Retinal pigment epithelial cell (primary cell): ENCODE measurements at regions not wholly inside any gene's neighbourhood (a gene's known extent, or its start where the extent isn't known, plus 50 kb on each side); places are given as distances from the start of the nearest gene placed in this dataset.

Experiments used
- DNase-seq: peaks from one replicate; pipeline ENCODE4 v3.0.0-alpha.2; 2010; ENCODE audit warnings: low read depth
- H3K4me3 ChIP-seq: 2 replicates; pipeline ENCODE4 v1.5.1; 2011; ENCODE audit warnings: mild to moderate bottlenecking, low read length, control low read depth, moderate library complexity
- CTCF ChIP-seq: conservative IDR thresholded peaks from 2 replicates; pipeline ENCODE4 v1.5.1; 2011; ENCODE audit warnings: low read depth, low read length, control low read depth, inconsistent platforms

DNA sequence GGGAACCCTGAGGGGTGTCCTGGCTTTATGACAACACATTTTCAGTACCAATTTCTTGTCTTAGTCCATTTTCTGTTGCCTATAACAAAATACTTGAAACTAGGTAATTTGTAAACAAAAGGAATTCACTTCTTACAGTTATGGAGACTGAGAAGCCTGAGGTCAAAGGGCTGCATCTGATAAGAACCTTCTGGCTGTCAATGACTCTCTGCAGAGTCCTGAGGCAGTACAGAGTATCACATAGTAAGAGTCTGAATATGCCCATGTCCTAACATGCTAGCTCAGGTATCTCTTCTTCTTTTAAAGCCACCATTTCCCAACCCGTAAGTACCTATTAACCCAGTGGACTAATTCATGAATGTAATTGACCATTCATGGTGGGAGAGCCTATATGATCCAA lies 1458.6 kb upstream of the EYS start:
- H3K4me3 ChIP-seq = no peak overlapping the region
- no peak for DNase-seq
- no peak for TF ChIP-seq CTCF

- TF ChIP-seq CTCF = no peak
- no peak overlapping the region for H3K4me3 ChIP-seq
- no peak for DNase-seq
These were observed 1453.8 kb upstream of the EYS start for GRCh38 chr6:67160820-67161219.

DNA sequence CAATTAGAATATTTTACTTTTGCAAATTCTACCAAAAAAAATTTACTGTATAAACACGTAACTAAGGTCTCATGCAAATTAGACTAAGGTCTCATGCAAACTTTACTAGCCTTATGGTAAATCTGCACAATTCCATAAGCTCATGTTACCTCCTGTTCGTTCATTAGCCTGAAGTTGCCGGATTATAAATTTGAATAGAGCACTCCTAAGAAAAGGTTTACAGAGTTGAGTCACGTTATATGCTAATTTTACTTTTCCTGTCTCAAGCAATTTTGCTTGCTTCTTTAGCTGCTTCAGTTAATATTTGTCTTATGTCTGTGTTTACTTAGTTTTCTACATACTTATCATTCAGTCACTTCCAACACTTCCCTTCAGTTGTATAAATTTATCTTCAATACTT lies 1434.0 kb upstream of the EYS start:
- H3K4me3 ChIP-seq = no peak overlapping the region
- DNase-seq = no peak
- no peak for TF ChIP-seq CTCF

GRCh38 chr6:67133973-67134372 lies 1426.9 kb upstream of the EYS start:
- no peak for DNase-seq
- no peak overlapping the region for H3K4me3 ChIP-seq
- TF ChIP-seq CTCF = no peak

DNA sequence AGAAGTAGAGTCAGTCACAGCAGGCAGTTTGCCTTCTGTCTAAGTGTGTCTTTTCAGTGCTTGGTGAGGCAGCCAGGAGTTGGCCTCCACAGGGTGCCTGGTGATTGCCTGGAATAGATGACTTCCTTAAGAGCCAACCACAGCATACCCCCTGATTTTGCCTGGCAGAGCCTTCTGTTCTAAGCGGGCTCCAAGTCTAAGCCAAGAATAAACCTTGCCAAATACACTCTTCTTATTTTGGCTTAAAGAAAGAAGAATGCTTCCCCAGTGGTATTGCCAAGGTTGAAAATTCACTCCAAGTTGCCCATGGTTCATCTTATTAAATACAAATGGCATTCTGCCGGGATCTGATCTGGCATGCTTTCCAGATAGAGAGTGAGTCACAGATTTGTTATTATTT lies 1424.8 kb upstream of the EYS start:
- DNase-seq = no peak
- no peak overlapping the region for H3K4me3 ChIP-seq
- TF ChIP-seq CTCF = no peak

GRCh38 chr6:67129780-67130179 lies 1422.8 kb upstream of the EYS start:
- TF ChIP-seq CTCF = no peak
- no peak overlapping the region for H3K4me3 ChIP-seq
- no peak for DNase-seq

GRCh38 chr6:67127041-67127440 lies 1420.0 kb upstream of the EYS start:
- no peak for DNase-seq
- H3K4me3 ChIP-seq = no peak overlapping the region
- TF ChIP-seq CTCF = no peak
